Activated CD4-positive, CD25-positive, alpha-beta regulatory T cell treated with anti-CD3 and anti-CD28 coated beads, Interleukin-2, amount 50 U/mL, for 24 hours (primary cell): ENCODE measurements at regions not wholly inside any gene's neighbourhood (a gene's known extent, or its start where the extent isn't known, plus 50 kb on each side); places are given as distances from the start of the nearest gene placed in this dataset.

Experiments used
- ATAC-seq, 2 donors: fragments of 150-1000 bp; cut with Tn5 transposase; one replicate each; pipeline ENCODE4 v1.10.0; 2021; ENCODE audit warnings: mild to moderate bottlenecking in 1 of 2, moderate library complexity in 1 of 2

GRCh38 chr14:78074561-78074960 is 95.6 kb upstream of the NRXN3 start:
- ATAC-seq, result no peak

DNA sequence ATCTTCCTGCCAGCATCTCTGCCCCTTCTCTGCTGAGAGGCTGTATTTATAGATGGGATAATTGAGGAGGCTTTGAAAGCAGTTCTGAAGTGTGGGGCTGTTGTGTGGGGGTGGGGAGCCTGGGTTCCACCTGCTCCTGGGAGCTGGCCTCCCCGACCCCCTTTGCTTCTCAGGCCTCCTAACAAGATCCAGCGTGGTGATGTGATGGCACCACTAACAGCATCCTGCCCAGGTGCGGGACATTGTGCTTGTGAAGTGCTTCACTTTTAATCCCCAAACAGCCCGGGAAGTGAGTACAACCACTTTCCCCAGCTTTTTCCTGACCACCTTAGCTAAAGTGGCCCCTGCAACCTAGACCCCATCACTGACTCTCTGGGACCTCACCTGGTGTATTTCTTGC is 95.1 kb upstream of the NRXN3 start:
- ATAC-seq, result no peak

GRCh38 chr14:78075555-78076277 is 94.5 kb upstream of the NRXN3 start:
- ATAC-seq, result no peak

GRCh38 chr14:78081245-78081644 is 88.9 kb upstream of the NRXN3 start:
- no peak for ATAC-seq

DNA sequence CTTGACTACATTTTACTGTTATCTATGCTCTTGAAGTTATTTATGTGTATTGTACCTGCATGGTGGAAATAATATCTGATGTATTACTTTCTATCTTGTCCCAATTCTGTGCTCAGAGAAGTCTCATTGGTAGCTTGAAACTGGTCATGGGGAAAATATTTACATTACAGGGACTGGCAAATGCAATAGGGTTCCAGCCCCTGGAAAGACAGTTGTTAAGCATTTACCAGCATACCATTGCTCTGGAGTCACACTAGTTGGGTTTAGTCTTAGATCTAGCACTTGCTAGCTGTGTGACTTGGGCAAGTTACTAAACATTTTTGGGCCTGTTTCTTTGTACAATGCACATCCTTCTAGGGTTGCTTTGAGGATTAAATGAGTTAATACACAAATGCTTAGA is 86.3 kb upstream of the NRXN3 start:
- no peak for ATAC-seq

- no peak for ATAC-seq
Observed at GRCh38 chr14:78086342-78086741, 83.8 kb upstream of the NRXN3 start.

DNA sequence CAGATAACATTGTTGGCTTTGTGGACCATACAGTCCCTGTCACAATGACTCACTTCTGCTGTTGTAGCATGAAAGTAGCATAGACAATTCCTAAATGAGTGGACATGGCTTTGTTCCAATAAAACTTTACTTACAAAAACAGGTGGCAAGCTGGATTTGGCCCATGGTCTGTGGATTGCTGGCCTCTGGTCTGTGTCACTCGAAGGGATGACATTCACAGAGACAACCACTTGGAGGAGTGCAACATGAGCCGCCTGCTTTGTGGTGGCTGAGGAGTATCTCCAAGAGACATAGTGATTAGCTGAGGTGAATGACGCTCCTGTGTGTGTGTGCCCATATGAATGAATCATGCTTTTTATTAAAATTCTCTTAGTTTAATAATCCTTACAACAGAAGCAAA is 81.3 kb upstream of the NRXN3 start:
- ATAC-seq, result no peak

- no peak for ATAC-seq
Observed at GRCh38 chr14:78090864-78091263, 79.3 kb upstream of the NRXN3 start.

- ATAC-seq, result no peak
Observed at GRCh38 chr14:78091361-78091760, 78.8 kb upstream of the NRXN3 start.

DNA sequence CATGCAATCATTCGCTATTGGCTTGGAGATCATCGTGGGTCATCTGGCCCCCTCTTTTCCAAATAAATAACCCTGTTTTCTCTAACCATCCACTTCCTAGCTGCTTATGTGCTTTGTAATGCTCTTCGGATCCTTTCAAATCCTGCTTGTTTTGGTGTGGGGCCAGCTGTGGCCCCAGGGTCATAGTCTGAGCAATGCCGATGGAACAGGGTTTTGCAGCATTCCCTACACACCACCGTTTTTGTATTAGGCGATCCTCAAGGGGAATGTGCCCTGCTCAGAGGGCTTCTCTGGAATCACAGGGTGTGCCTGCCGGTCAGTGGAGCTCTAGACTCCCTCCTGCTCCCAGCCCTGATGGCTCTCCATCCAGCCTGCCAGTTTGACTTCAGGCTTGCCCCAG is 78.1 kb upstream of the NRXN3 start:
- ATAC-seq, result no peak

GRCh38 chr14:78103271-78103670 is 66.9 kb upstream of the NRXN3 start:
- no peak for ATAC-seq

DNA sequence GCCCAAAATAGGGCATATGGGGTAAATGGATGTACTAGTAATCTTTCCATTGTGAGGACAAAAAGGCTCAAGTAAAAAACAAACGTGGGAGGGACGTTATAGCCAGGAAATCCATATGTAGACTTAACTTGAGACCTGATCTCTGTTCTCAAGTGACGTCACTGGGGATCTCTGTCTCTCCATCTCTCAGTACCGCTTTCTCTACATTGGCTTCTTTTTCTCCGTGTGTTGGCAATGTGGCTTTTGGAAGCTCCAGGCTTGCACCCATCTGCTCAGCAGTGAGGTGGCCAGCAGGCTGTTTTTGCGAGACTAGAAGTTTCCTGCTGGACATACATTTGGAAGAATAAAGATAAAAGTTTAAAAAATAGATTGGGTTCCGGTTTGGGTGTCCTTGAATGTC is 66.0 kb upstream of the NRXN3 start:
- ATAC-seq, result no peak

GRCh38 chr14:78104655-78105054 is 65.5 kb upstream of the NRXN3 start:
- ATAC-seq, result no peak

DNA sequence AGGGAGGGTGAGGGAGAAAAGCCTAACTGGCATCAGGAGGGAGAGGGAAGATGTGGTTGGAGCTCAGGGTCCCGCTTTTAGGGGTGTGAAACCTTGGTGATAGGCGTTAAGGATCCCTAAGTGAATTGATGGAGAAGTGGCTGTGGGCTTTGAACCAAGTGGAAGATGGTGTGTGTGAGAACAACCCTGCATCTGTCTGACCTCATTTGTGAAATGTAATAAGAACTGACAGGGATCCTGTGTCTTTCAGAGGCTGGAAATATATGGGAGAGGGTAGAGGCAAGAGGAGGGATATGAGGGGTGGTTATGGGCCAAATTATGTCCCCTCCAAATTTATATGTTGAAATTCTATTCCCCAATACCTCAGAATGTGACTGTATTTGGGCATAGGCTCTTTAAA is 63.8 kb upstream of the NRXN3 start:
- ATAC-seq, result no peak

DNA sequence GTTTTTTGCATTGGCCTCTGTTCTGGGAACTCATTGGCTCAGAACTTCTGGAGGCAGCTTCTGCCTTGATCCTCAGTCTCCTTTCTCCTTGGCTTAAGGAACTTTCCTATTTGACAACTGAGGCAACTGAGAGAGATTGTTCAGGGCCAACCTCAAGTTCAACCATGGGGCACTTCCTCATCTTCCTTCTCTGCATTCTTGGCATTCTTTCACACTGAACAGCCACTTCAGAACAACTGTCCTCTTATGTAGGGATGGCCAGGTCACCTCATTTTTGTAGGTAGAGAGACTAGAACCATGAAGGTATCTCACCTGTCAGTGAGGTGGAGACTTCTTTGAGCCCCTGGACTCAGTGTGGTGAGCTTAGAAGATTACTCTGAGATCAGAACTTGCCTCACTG is 63.0 kb upstream of the NRXN3 start:
- ATAC-seq, result no peak

DNA sequence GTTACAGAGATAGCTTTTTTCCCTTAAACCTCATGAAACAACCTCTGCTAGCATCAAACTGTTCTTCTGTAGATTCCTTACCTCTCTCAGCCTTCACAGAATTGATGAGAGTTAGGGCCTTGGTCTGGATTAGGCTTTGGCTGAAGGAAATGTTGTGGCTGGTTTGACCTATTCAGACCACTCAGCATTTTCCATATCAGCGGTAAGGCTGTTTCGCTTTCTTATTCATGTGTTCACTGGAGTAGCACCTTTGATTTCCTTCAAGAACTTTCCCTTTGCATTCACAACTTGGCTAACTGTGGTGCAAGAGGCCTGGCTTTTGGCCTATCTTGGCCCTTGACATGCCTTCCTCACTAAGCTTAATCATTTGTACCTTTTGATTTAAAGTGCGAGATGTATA is 50.7 kb upstream of the NRXN3 start:
- ATAC-seq, result no peak
